T-helper 1 cell (primary cell): ENCODE measurements at regions not wholly inside any gene's neighbourhood (a gene's known extent, or its start where the extent isn't known, plus 50 kb on each side); places are given as distances from the start of the nearest gene placed in this dataset.

Experiments
- DNase-seq, 5 donors: peaks; one replicate each; pipeline ENCODE4 v3.0.0-alpha.2; 2012 to 2020

DNA sequence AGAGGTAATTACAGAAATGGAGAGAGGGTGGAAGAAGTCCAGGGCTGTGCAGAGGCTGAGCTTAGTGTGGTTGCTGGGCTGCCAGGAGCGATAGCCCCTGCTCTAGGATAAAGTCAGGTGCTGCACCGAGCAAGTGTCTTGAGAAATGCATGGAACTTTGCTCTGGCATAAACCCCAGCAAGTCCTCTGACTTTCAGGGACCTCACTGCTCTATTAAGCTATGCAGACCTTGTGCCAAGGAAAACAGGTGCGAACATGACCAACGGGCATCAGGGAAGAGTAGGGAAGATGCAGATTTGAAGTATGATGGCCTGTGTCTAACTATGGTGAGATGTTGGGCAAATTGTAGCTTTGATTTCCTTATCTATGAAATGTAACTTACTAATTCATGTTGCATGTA is 416.8 kb downstream of the NR2F2 start:
- no peak for DNase-seq

DNA sequence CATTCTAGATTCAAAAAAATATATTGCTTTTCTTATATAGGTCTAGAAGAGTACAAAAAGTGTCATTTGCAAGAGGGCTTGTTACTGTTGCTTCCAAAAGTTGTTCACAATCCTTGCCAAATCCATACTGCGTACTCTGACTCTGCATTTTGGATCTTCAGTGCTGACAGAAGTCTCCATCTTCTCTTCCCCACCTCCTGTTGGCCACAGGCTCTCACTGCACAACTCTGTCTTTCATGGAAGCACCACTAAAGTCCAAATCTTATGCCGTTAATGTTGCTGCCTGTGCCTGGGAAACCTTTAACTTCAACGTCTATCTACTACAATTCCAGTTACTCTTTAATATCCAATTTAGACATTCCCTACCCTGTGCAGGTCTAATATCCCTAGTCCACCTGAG is 419.9 kb downstream of the NR2F2 start:
- DNase-seq = no peak

DNA sequence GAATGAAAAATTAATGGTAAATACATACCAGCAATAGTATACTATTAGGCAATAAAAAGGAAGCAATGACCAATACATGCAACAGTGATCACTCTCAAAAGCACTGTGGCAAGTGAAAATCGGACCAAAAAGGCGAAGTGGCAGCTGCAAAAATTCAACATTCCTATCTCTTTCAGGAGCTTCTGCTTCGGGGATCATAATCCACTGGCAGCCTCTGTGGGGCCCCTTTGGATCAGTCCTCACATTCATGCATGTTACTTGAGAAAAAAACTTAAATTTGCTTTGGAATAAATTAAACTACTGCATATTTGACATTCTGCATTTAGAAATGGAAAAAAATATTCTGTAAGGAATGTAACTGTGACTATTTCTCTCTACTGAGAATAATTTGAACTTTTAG is 425.6 kb downstream of the NR2F2 start:
- DNase-seq = no peak

GRCh38 chr15:96756656-96757055 is 426.2 kb downstream of the NR2F2 start:
- no peak for DNase-seq

DNA sequence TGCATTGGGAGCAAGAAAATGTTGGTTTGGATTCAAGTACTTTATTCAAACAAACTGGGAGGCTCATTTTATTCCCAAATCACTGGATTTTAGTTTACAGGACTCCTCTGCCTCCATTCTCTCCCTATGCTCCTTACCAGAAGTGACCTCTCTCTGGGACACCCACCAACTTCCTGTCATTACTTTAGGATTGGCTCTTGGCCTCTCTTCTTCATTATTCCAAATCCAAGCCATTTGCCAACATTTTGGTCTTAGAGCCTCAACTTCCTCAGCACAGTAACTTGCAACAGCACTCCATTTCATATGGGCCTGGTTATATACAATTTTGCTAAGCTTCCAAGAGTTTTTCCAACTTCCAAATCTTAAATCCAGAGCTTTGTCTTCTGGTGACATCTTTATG is 432.1 kb downstream of the NR2F2 start:
- no peak for DNase-seq

GRCh38 chr15:96764501-96764900 is 434.0 kb downstream of the NR2F2 start:
- DNase-seq = no peak

DNA sequence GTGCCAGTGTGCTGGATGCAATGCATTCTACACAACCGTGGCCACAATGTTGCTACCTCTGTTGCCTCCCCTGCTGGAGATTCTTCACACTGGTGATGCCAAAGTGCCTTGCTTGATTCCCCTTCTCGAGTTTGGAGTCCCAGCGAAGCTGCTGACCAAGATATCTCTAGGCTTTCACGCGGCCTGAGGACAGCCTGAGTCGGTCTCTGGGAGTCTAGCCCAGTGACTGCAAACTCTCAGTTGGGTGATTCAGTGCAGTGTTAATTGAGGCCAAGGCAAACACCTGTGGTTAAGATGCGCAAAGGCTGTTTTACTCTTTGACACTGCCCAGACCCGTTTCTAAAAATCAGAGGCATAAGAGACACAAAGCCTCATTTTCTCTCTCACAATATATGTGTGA is 434.4 kb downstream of the NR2F2 start:
- no peak for DNase-seq

DNA sequence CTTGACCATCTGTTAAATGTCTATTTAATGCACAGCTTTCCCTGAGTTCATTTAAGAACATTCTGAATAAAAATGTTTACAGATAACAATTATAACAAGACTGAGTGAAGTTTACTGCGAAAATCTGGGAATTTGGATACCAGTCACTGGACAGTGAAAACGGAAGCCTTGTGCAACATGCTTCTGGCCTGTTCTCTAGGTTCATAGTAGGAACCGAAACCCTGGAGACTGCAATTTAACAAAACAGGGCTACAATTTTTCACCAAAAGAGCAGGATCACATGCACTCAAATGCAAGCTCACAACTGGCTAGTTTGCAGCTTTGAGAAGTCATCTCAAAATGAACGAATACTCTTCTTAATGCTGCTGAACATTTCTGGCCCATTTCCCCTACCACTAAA is 435.9 kb downstream of the NR2F2 start:
- DNase-seq = no peak

DNA sequence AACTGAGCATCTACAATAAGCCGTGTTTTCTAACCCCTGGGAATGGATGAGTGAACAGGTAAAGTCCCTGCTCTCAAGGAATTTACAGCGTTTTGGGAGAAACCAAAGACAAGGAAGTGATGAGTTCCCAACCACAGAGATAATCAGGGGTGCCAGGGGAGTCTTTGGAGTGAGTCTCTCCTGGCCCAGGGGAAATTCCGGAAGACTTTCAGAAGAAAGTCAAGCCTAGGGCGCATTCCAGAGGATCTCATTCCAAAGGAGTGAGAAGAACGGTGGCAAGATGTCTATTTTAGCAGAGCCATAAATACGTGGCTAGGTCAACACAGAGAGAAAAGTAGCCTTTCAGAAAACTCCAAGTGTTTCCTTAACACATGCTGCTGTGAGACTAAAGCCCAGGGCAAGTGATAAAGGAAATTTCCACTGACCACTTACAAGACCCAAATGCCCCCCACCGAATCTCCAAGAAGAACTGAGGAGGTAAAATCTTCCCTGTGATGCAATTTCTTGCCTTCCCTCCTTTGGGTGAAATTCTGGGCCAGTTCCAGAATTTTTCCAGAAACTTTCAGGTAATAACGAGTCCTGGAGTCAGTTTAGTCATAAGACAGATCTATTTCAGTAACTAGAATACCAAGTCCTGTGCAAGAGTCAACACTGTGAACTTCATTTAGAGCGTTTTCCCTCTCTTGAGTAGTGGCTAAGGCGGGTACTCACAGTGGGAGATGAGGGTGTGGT is 437.4 kb downstream of the NR2F2 start:
- no peak for DNase-seq

DNA sequence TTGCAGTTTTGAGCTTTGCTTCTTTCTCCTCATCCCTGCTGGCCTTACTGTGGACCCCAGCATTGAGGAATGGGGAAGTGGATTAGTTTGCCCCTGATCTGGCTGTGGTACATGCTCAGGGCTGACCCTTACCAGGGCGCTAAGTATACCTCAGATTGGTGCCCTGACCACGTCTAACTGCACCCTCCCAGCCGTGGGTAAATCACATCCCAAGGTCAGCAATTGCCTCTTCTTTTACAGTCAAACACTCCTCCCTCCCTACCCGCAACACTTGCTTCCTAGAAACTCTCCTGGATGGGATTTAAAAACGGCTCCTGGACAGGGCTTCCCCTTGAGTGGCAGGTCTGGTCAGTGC is 437.9 kb downstream of the NR2F2 start:
- no peak for DNase-seq

DNA sequence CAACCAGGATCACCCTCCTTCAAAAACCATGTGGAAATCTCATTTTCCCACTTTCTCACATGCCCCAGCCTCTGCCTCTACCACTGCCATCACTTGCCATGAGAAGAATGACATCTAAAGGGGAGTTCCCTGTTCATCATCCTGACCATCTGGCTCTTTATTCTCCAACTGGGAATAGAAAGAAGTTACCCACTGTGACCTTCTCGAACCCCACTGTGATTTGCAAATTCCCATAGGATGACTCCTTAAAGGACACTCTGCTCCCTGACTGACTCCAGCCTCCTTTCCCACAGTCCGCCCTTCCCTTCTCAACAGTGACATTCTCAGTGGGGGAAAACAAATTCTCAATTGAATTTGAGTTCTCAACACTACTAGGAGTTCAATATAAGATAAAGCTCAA is 440.5 kb downstream of the NR2F2 start:
- DNase-seq = no peak

DNA sequence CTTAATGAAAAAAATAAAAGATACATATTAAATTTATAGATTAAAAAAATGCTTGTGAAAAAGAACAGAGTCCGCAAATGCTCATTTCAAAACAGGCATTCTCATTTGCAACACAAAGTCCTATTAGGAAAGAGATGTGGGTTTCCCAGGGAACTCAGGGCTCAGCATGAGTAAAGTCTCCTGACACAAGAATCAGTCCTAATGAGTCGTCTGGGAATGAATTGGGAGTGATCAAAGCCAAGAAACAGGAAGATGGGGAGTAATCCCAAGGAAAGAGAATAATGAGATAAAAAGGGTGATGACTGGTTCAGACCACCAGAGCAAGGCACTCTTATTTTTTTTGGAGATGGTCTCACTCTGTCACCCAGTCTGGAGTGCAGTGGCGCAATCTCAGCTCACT is 443.7 kb downstream of the NR2F2 start:
- DNase-seq = no peak

GRCh38 chr15:96783746-96784145 is 453.2 kb downstream of the NR2F2 start:
- no peak for DNase-seq

GRCh38 chr15:96790004-96790403 is 459.5 kb downstream of the NR2F2 start:
- DNase-seq = no peak

DNA sequence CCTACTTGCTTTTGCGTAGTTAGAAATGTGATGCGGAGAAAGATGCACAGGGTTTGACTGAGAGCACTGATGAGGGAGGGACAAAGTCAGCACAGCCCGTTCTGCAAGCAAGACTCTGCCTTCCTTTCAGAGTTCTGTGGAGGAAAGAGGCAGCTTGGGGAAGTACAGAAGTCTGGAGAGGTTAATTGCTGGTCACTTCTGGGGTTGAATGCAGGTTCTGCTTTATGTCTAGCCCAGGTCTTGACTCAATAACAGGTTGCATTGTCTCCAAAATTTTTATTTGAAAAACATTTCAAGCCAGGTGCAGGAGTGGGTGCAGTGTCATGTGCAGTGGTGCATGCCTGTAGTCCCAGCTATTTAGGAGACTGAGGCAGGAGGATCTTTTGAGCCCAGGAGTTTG is 461.7 kb downstream of the NR2F2 start:
- no peak for DNase-seq

DNA sequence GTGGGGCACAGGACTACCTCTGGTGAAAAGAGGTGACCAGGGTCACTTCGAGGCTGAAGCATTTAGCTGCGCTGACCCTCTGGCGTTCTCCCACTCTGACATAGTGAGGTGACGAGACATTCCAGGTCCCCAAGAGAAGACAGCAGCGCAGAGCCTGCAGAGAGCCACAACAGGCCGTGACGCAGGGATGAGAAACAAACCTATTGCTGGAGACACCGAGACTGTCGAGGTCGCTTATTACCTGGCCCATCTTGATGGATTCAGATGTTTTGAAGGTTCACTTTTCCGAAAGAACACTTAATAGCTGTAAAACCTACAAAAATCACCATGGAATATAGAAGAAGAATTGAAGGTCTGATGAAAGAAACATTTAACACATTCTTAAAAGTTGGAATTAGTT is 466.3 kb downstream of the NR2F2 start:
- DNase-seq = no peak

DNA sequence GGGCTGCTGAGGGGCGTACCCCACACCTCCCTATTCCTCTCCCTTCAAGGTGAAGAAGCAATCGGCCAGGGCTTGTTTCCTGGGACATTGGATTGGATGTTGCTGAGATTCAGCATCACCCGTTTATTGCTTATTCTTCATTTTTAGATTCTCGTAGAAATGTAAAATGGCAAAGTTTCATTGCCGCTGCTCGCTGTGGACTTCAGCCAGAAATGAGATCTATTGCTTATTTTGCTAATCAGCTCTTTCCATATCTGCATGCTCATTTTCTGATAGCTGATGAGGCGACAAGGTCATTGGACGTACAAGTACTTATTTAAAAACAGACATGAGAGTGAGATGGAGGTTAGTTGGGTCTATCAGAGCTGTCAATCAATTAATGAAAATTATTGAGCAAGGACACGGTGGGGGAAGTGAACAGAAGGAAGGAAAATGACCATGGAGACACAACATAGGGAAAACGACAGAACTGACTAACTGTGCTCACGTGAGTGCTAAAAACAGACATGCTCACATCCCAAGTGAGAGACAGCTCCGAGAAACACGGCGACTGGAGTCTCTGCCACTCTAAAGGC is 471.2 kb downstream of the NR2F2 start:
- DNase-seq = no peak

DNA sequence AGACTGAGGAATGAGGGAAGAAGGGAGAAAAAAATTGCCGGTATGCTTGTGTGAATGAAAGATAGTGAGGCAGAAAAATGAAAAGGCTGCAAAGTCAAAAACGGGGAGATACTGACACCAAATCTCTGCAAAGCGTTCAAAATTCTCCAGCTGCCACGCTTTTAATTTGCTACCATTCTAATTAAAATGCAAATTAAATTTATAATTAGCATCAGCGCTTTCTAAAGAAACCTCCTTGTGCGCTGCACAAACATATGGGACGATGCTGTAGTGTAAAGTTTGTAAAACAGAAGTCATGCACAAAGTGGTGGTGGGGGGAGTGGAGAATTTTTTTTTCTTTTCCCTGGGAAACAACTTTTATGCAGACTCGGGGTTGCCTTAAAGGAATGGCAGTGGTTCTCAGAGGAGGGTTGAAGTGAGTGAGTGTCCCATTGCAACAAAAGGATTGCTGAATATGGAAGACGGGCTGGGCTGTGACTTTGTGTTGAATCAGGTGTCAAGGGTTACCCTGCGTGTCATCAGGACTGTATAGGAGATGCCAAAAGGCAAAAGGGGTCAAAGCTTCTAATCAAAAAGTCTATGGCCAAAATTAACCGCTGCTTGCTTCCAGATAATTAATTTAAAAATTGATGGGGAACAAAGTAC is 472.2 kb downstream of the NR2F2 start:
- no peak for DNase-seq

DNA sequence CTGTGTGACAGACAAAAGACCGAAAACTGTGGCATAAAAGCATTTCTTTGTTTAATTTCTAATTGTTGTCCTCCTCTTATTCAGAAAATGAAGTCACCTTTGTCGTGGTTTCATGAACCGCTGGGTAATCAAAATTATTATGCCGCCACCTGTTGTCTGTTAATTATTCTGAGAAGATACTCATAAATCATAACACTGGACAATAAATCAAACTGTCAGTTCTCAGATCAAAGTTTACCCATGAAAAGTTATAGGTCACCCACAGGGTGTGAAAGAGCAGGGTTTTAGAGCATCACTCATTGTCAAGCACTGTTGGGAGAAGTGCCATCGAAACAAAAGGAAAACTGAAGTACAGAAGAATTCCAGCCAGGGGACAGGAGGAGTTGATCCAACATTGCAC is 474.3 kb downstream of the NR2F2 start:
- DNase-seq = no peak

- DNase-seq = no peak
These were observed 476.9 kb downstream of the NR2F2 start for GRCh38 chr15:96807361-96807760.

GRCh38 chr15:96817900-96818299 is 487.4 kb downstream of the NR2F2 start:
- no peak for DNase-seq

DNA sequence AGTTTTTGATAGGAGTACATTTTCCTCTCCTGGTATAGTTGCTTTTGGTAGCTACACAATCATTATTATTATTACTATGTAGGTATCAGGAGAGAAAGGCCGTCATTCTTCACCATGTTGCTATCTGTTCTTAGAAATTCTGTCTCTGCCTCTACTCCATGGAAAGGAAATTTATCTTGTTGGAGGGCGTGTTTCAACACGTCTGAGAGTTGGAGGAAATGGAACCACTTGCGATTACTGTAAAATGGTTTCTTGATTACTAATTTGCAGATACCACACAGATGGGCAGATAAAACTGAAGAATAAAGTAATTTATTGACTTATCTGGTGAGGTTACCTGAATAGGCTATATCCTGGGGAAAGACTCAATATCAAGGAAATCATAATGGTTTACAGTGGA is 488.4 kb downstream of the NR2F2 start:
- no peak for DNase-seq

DNA sequence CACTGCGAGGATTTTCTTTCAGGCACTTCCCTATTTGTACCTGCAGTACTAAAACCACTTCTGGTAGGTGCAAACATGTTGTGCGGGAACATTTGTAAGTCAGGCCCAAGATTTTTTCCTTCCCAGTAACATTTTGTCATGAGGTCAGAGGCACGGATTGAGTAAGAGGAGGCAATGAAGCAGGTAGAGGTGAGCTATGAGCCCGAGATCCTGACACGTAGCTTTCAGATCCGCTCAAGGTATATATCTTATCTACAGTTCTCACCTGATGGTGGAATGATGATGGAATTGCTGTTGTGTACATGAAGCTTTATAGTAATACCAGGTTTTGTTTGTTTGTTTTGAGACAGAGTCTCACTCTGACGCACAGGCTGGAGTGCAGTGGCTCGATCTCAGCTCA is 497.5 kb downstream of the NR2F2 start:
- DNase-seq = no peak

DNA sequence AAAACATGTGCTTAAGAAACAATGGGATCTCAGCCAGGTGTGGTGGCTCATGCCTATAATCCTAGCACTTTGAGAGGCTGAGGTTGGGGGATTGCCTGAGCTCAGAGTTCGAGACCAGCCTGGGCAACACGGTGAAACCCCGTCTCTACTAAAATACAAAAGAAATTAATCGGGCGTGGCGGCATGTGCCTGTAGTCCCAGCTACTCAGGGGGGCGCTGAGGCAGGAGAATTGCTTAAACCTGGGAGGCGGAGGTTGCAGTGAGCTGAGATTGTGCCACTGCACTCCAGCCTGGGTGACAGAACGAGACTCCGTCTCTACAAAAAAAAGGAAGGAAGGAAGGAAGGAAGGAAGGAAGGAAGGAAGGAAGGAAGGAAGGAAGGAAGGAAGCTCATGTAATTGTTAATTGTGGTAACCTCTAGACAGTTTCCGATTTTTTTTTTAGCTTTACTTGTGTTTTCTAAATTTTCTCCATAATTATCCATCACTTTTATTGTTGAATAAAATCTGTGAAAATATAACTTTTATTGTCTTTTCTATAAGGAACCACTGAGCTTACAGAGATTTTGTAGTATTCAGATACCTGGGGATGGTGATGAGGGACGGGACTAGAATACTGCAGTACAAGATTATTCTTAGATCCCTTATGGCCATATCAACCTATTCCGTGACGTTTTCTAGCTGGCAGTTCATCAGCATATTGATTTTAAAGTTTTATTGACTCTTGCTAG is 506.9 kb downstream of the NR2F2 start:
- no peak for DNase-seq
